HG02973 (cell line): ENCODE measurements at regions not wholly inside any gene's neighbourhood (a gene's known extent, or its start where the extent isn't known, plus 50 kb on each side); places are given as distances from the start of the nearest gene placed in this dataset.
"Not testable (repeated sequence)": the region's sequence is repeated elsewhere in the genome, so short reads cannot be mapped to it uniquely, and the experiment has no call there.

Source experiments
- ATAC-seq: cut with Tn5 transposase; IDR thresholded peaks from one replicate; pipeline ENCODE4 v1.9.1; 2021; ENCODE audit warnings: moderate library complexity; ENCODE audit not compliant: unreplicated experiment

GRCh38 chr15:68482246-68482645, 50.3 kb upstream of the ITGA11 start:
- ATAC-seq, result no peak

GRCh38 chr15:68483165-68483564, 51.2 kb upstream of the ITGA11 start:
- ATAC-seq, result no peak

DNA sequence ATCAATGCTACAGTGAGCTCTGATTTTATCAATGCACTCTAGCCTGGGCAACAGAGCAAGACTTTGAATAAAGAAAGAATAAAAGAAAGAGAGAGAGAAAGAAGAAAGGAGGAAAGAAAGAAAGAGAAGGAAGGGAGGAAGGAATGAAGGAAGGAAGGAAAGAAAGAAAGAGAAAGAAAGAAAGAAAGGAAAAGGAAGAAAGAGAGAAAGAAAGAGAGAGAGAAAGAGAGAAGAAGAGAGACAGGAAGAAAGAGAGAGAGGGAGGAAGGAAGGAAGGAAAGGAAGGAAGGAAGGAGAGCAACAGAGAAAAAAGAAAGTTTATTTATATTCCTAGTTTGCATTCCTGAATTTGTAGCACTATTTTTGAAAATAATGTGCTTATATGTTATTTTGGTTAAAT, 52.3 kb upstream of the ITGA11 start:
- no peak for ATAC-seq

DNA sequence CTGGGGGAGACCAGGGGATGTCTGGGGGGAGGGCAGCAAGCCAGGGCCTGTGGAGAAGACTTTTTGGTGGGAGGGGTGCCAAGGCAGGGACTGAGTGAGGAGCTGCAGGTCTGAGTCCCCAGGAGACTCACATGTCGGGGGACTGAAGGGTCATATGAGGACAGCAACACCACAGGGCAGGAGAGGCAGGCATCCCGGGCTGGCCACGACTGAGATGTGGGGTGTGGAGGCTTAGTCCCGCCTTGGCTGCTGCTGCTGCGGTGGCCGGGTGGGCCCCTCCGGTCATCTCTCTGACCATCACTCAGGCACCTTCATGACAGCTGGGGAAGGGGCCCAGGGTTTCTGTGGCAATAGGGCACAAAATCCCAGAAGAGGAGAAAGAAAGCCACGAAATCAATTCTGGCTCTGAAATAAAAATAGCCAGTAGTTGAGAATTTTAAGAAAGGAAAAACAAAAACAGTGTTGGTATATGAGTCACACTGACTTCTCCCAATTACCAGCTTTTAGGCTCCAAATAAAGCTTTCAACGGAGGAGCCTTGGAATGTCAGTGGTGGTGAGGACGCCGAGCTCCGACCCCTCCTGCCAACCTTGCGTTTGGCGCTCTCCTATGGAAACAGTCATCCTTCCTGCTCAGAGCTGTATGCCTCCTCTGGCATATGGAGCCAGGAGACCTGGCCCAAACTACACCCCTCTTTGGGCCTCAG, 52.9 kb upstream of the ITGA11 start:
- no peak for ATAC-seq

- no peak for ATAC-seq
These were observed 53.9 kb upstream of the ITGA11 start for GRCh38 chr15:68485721-68486360.

- no peak for ATAC-seq
These were observed 55.3 kb upstream of the ITGA11 start for GRCh38 chr15:68487087-68487843.

- ATAC-seq, result no peak
These were observed 56.3 kb upstream of the ITGA11 start for GRCh38 chr15:68488290-68488689.

DNA sequence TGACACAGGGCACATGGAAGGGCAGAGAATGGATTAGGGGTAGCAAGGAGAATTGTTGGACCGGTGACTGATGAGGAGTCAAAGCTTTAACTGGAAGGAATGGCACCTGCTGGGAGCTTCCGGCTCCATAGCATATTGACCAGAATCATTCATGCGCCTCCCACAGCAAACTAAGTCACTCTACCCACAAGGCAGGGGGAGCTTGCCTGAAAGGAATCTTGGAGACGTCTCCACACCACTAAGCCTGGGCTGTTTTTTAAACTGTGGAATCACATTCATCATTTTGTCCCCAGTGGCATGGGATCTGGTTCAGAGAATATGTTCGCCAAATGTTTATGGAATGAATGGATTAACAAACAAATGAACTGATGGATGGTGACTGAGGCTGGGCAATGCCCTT, 57.0 kb upstream of the ITGA11 start:
- ATAC-seq, result no peak

DNA sequence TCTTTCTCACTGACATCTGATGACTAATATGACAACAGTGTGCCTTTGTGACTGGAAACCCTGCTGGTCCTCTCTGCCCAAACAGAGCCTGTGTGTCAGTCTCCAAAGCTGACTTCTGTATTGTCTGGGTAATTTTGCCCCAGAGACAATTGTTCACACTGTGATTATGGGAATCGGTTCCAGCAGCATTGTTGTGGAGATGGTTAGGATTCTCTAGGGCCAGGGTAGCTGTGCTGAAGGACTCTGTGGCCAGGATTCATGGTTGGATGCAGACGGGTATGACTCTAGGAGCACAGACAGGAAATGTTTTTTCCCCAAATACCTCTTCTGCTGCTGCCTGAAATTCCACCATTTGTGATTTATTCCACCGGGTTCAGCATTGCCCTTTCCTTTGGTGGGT, 57.5 kb upstream of the ITGA11 start:
- no peak for ATAC-seq

DNA sequence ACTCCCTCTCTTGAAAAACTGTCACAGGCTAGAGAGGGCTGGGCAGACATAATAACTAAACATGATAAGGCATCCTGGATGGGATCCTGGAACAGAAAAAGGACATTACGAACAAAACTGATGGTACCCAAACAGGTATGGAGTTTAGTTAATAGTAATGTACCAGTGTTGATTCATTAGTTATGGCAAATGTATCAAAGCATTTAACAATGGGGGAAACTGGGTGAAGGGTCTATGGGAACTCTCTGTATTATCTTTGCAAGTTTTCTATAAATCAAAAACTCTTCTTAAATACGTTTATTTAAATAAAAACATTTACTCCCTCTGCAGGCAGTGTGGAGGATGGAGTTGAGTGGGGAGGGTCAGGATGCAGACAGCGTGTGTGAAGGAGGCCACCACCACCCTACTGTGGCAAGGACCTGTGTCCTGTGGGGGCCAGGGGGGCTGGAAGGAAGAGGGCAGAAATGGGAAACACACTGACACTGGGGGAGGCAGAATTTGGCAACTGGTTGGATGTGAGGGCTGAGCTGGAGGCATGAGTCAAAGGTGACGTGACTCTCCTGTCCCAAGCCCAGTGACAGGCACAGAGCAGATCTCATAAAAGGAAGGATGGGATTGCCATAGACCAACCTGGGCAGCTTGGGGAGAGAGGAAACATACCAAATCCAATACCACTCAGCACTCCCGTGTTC, 59.6 kb upstream of the ITGA11 start:
- no peak for ATAC-seq

DNA sequence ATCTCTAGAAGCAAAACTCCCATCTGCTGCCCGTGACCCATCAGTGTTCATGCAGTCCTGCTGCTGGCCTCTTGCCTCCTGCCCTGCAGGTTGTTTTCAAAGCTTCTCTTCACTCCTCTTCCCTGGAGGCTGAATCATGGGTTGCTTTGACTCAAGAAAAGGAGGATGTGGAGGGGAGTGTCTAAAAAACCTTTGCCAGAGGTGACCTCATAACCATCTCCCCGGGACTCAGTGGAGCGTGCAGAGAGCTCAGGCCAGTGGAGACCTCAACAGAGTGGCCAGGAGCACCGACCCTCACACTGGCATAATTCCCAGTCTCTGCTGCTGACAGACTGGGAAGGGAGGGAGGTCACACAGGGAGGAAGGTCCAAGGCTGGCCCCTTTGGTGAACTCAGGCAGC, 60.9 kb upstream of the ITGA11 start:
- no peak for ATAC-seq

GRCh38 chr15:68493629-68494028, 61.7 kb upstream of the ITGA11 start:
- ATAC-seq, result no peak

GRCh38 chr15:68494573-68495110, 62.7 kb upstream of the ITGA11 start:
- ATAC-seq, result no peak

DNA sequence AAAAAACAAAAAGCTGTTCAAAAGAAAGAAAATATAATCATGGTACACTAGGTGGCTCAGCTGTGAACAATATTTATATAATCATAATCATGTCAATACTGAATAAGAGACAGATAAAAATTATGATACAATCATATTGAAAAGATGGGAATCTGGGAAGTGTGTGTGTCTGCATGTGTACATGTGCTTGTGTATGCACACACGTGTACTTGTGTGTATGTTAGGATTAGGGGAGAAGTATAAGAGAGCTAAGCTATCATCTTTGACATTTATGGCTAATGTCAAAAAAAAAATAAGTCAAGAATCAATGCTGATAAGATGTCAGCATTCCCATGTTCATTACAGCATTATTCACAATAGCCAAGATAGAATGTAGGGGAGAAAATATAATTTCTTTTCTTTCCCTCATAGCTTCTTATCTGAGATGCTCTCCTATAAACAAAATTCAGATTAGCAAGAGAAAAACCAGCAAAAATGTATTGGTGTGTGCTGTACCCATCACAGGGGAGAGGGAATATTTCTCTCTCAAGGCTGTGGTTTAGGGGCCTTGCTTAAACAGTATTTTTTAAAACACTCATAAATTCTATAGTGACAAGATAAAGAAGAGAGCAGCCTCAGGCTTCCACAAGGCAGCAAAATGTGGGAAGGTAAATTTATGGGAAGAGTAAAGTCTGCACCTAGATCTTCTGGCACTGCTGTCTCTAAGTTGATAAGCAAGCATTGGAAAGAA, 63.4 kb upstream of the ITGA11 start:
- no peak for ATAC-seq

DNA sequence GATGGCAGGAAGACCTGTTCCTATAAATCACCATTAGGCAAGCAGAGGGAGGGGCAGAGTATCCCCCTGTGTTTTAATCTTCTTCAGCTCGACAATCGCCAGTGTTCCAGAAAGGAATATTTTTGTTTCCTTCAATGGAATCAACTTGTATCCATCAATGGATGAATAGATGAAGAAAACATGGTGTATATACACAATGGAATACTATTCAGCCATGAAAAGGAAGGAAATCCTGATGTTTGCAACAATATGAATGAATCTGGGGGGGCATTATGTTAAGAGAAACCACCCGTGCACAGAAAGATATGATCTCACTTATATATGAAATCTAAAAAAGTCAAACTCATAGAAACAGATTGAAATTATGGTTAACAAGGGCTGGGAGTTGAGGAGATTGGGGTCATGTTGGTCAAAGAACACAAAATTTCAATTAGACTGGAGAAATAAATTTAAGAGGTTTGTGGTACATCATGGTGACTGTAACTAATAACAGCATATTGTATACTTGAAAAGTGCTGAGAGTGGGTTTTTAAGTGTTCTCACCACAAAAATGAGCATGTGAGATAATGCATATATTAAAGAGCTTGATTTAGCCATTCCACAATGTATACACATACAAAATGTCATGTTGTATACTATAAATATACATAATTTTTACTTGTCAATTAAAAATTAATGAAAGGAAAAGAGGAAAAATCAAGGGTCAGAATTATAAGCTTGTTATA, 64.2 kb upstream of the ITGA11 start:
- no peak for ATAC-seq

DNA sequence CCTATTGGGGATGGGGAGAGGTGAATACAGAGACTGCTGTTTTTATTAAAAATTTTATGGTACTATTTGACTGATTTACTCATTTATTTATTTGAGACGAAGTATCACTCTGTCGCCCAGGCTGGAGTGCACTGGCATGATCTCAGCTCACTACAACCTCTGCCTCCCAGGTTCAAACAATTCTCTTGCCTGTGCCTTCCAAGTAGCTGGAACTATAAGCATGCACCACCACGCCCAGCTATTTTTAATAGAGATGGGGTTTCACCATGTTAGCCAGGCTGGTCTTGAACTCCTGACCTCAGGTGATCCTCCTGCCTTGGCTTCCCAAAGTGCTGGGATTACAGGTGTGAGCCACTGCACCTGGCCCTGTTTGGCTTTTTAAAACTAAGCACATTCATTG, 64.8 kb upstream of the ITGA11 start:
- ATAC-seq, result not testable (repeated sequence)

DNA sequence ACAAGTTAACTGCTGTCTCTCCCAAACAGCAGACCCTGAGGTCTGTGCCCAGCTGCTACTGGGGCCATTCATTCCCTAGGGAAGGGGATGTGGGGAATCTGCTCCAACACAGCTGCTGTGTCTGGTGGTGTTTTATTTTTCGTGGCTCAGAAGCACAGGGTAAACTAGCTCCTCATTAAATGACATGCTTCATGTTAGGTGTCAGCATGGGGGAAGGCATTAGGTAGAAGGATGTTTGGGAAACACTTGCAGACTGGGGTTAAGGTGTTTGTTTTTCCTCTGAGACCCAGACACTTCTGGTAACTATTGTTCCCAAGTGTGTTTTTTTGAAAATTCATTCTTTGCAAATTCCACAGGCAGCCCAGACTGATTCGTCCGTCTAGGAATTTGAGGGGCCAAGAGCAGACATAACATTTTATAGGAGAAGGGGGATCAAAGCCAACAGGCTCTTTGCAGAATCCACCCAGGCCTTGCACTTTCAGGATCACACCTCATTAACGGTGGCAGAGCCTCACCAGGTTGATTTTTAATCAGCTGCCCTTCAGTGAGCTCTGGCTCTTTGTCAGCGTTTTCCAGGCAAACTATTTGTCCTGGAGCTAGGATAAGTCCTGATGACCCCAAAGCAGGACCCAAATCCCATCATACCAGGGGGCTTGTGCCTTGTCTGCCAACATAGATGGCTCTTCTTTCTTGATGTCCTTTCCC, 65.4 kb upstream of the ITGA11 start:
- ATAC-seq, result no peak

GRCh38 chr15:68498076-68498475, 66.1 kb upstream of the ITGA11 start:
- no peak for ATAC-seq

GRCh38 chr15:68499620-68500312, 67.8 kb upstream of the ITGA11 start:
- no peak for ATAC-seq
